IgD-negative memory B cell (primary cell): ENCODE measurements at regions not wholly inside any gene's neighbourhood (a gene's known extent, or its start where the extent isn't known, plus 50 kb on each side); places are given as distances from the start of the nearest gene placed in this dataset.
"Not testable (repeated sequence)": the region's sequence is repeated elsewhere in the genome, so short reads cannot be mapped to it uniquely, and the experiment has no call there.

Experiments used
- H3K27ac Mint-ChIP-seq, 3 donors: one replicate each; pipeline ENCODE4 v1.8.0; 2020 to 2022; ENCODE audit warnings: mild to moderate bottlenecking in 3 of 3, mixed read lengths in 3 of 3, moderate library complexity in 1 of 3
- H3K27me3 Mint-ChIP-seq: one replicate; pipeline ENCODE4 v1.8.0; 2021; ENCODE audit warnings: mixed read lengths
- H3K36me3 Mint-ChIP-seq: one replicate; pipeline ENCODE4 v1.8.0; 2020; ENCODE audit warnings: mild to moderate bottlenecking, mixed read lengths
- H3K4me1 Mint-ChIP-seq, 3 donors: one replicate each; pipeline ENCODE4 v1.8.0; 2020 to 2022; ENCODE audit warnings: mixed read lengths in 3 of 3, mild to moderate bottlenecking in 1 of 3
- H3K4me3 Mint-ChIP-seq, 4 donors: one replicate each; pipeline ENCODE4 v1.8.0; 2020 to 2022; ENCODE audit warnings: mild to moderate bottlenecking in 4 of 4, mixed read lengths in 4 of 4, moderate library complexity in 3 of 4
- H3K9me3 Mint-ChIP-seq, 3 donors: one replicate each; pipeline ENCODE4 v1.8.0; 2020 to 2021; ENCODE audit warnings: mixed read lengths in 3 of 3, mild to moderate bottlenecking in 1 of 3

GRCh38 chr5:97550164-97550563 is 367.1 kb upstream of the RIOK2 start:
- Mint-ChIP-seq H3K9me3 (no peaks in the 10 kb centered on the region), H3K4me1 (peaks cover 0 to 11% (median 10%) of the 10 kb centered on the region in 3 donors), H3K27ac (no peak overlapping the region), H3K4me3 (no peak overlapping the region), H3K36me3 (no peaks in the 10 kb centered on the region), H3K27me3 (no peaks in the 10 kb centered on the region)

GRCh38 chr5:97550818-97551217 is 367.8 kb upstream of the RIOK2 start:
- H3K4me3 Mint-ChIP-seq, result no peak overlapping the region

GRCh38 chr5:97553604-97554452 is 370.8 kb upstream of the RIOK2 start:
- Mint-ChIP-seq H3K9me3 (peaks cover 0 to 2% (median 0%) of the 10 kb centered on the region in 3 donors), H3K27ac (no peak overlapping the region), H3K4me1 (no peaks in the 10 kb centered on the region), H3K36me3 (peaks cover 4% of the 10 kb centered on the region), H3K4me3 (no peak overlapping the region), H3K27me3 (no peaks in the 10 kb centered on the region)

More at GRCh38 chr5:97550818-97551217, 367.8 kb upstream of the RIOK2 start:
- H3K27me3 Mint-ChIP-seq, result no peaks in the 10 kb centered on the region
- H3K4me1 Mint-ChIP-seq, result peaks cover 0 to 9% (median 6%) of the 10 kb centered on the region in 3 donors
- no peaks in the 10 kb centered on the region for H3K9me3 Mint-ChIP-seq
- no peak overlapping the region for H3K27ac Mint-ChIP-seq
- H3K36me3 Mint-ChIP-seq, result peaks cover 4% of the 10 kb centered on the region

- peaks cover 0 to 2% (median 0%) of the 10 kb centered on the region in 3 donors for H3K9me3 Mint-ChIP-seq
- H3K4me1 Mint-ChIP-seq, result no peaks in the 10 kb centered on the region
- H3K27me3 Mint-ChIP-seq, result no peaks in the 10 kb centered on the region
- H3K4me3 Mint-ChIP-seq, result no peak overlapping the region
- H3K36me3 Mint-ChIP-seq, result peaks cover 4% of the 10 kb centered on the region
- H3K27ac Mint-ChIP-seq, result no peak overlapping the region
Observed at GRCh38 chr5:97554977-97555643, 372.1 kb upstream of the RIOK2 start.

GRCh38 chr5:97555644-97555981 is 372.6 kb upstream of the RIOK2 start:
- Mint-ChIP-seq H3K36me3 (peaks cover 4% of the 10 kb centered on the region), H3K27me3 (peaks cover 1% of the 10 kb centered on the region), H3K4me1 (no peaks in the 10 kb centered on the region), H3K9me3 (peaks cover 0 to 2% (median 0%) of the 10 kb centered on the region in 3 donors), H3K4me3 (no peak overlapping the region), H3K27ac (no peak overlapping the region)

GRCh38 chr5:97559827-97560598 is 377.0 kb upstream of the RIOK2 start:
- Mint-ChIP-seq H3K9me3 (peaks cover 0 to 2% (median 0%) of the 10 kb centered on the region in 3 donors), H3K27me3 (peaks cover 3% of the 10 kb centered on the region), H3K4me3 (no peak overlapping the region), H3K36me3 (peaks cover 4% of the 10 kb centered on the region), H3K4me1 (no peaks in the 10 kb centered on the region), H3K27ac (no peak overlapping the region)

- H3K9me3 Mint-ChIP-seq, result peaks cover 0 to 2% (median 0%) of the 10 kb centered on the region in 3 donors
- no peak overlapping the region for H3K27ac Mint-ChIP-seq
- H3K4me1 Mint-ChIP-seq, result no peaks in the 10 kb centered on the region
- H3K4me3 Mint-ChIP-seq, result no peak overlapping the region
- peaks cover 3% of the 10 kb centered on the region for H3K27me3 Mint-ChIP-seq
- peaks cover 3% of the 10 kb centered on the region for H3K36me3 Mint-ChIP-seq
Observed at GRCh38 chr5:97560599-97560993, 377.5 kb upstream of the RIOK2 start.

- peaks cover 3% of the 10 kb centered on the region for H3K27me3 Mint-ChIP-seq
- H3K9me3 Mint-ChIP-seq, result peaks cover 0 to 10% (median 4%) of the 10 kb centered on the region in 3 donors
- H3K4me1 Mint-ChIP-seq, result no peaks in the 10 kb centered on the region
- peaks cover 3% of the 10 kb centered on the region for H3K36me3 Mint-ChIP-seq
- H3K27ac Mint-ChIP-seq, result no peak overlapping the region
- no peak overlapping the region for H3K4me3 Mint-ChIP-seq
Observed at GRCh38 chr5:97563050-97563657, 380.1 kb upstream of the RIOK2 start.

- no peaks in the 10 kb centered on the region for H3K4me1 Mint-ChIP-seq
- no peak overlapping the region for H3K27ac Mint-ChIP-seq
- H3K36me3 Mint-ChIP-seq, result peaks cover 3% of the 10 kb centered on the region
- H3K27me3 Mint-ChIP-seq, result peaks cover under 1% of the 10 kb centered on the region
- H3K9me3 Mint-ChIP-seq, result peaks cover 3 to 19% (median 14%) of the 10 kb centered on the region in 3 donors
- H3K4me3 Mint-ChIP-seq, result no peak overlapping the region
Observed at GRCh38 chr5:97568382-97568781, 385.3 kb upstream of the RIOK2 start.

- Mint-ChIP-seq H3K4me1 (no peaks in the 10 kb centered on the region), H3K27me3 (no peaks in the 10 kb centered on the region), H3K36me3 (peaks cover 3% of the 10 kb centered on the region), H3K4me3 (no peak overlapping the region), H3K9me3 (peaks cover 3 to 19% (median 14%) of the 10 kb centered on the region in 3 donors), H3K27ac (no peak overlapping the region)
Observed at GRCh38 chr5:97570242-97570641, 387.2 kb upstream of the RIOK2 start.

- no peak overlapping the region for H3K27ac Mint-ChIP-seq
- no peaks in the 10 kb centered on the region for H3K36me3 Mint-ChIP-seq
- no peaks in the 10 kb centered on the region for H3K27me3 Mint-ChIP-seq
- peaks cover 0 to 2% (median 0%) of the 10 kb centered on the region in 3 donors for H3K4me1 Mint-ChIP-seq
- H3K9me3 Mint-ChIP-seq, result peaks cover 3 to 9% (median 8%) of the 10 kb centered on the region in 3 donors
- no peak overlapping the region for H3K4me3 Mint-ChIP-seq
Observed at GRCh38 chr5:97575322-97575721, 392.3 kb upstream of the RIOK2 start.

- no peaks in the 10 kb centered on the region for H3K27me3 Mint-ChIP-seq
- no peak overlapping the region for H3K27ac Mint-ChIP-seq
- no peaks in the 10 kb centered on the region for H3K36me3 Mint-ChIP-seq
- H3K4me3 Mint-ChIP-seq, result no peak overlapping the region
- peaks cover 0 to 2% (median 0%) of the 10 kb centered on the region in 3 donors for H3K4me1 Mint-ChIP-seq
- peaks cover 0 to 3% (median 3%) of the 10 kb centered on the region in 3 donors for H3K9me3 Mint-ChIP-seq
Observed at GRCh38 chr5:97576956-97577355, 393.9 kb upstream of the RIOK2 start.

- not testable (repeated sequence) for H3K36me3 Mint-ChIP-seq, H3K4me3 Mint-ChIP-seq, H3K27ac Mint-ChIP-seq, H3K9me3 Mint-ChIP-seq, H3K27me3 Mint-ChIP-seq, H3K4me1 Mint-ChIP-seq
Observed at GRCh38 chr5:97579977-97580376, 396.9 kb upstream of the RIOK2 start.

- Mint-ChIP-seq H3K36me3 (no peaks in the 10 kb centered on the region), H3K4me3 (no peak overlapping the region), H3K4me1 (peaks cover 0 to 2% (median 0%) of the 10 kb centered on the region in 3 donors), H3K27ac (no peak overlapping the region), H3K27me3 (no peaks in the 10 kb centered on the region), H3K9me3 (peaks cover 0 to 3% (median 0%) of the 10 kb centered on the region in 3 donors)
Observed at GRCh38 chr5:97580746-97581145, 397.7 kb upstream of the RIOK2 start.

GRCh38 chr5:97591781-97592180 is 408.7 kb upstream of the RIOK2 start:
- H3K4me1 Mint-ChIP-seq, result peaks cover 0 to 1% (median 0%) of the 10 kb centered on the region in 3 donors
- no peak overlapping the region for H3K27ac Mint-ChIP-seq
- H3K4me3 Mint-ChIP-seq, result no peak overlapping the region
- H3K36me3 Mint-ChIP-seq, result peaks cover 4% of the 10 kb centered on the region
- H3K9me3 Mint-ChIP-seq, result peaks cover 5 to 18% (median 8%) of the 10 kb centered on the region in 3 donors
- H3K27me3 Mint-ChIP-seq, result no peaks in the 10 kb centered on the region
